Stromal cell of bone marrow (primary cell): ENCODE measurements at regions not wholly inside any gene's neighbourhood (a gene's known extent, or its start where the extent isn't known, plus 50 kb on each side); places are given as distances from the start of the nearest gene placed in this dataset.
"Not testable (repeated sequence)": the region's sequence is repeated elsewhere in the genome, so short reads cannot be mapped to it uniquely, and the experiment has no call there.

Experiments
- DNase-seq: peaks from one replicate; pipeline ENCODE4 v3.0.0-alpha.2; 2012; ENCODE audit warnings: low read depth

DNA sequence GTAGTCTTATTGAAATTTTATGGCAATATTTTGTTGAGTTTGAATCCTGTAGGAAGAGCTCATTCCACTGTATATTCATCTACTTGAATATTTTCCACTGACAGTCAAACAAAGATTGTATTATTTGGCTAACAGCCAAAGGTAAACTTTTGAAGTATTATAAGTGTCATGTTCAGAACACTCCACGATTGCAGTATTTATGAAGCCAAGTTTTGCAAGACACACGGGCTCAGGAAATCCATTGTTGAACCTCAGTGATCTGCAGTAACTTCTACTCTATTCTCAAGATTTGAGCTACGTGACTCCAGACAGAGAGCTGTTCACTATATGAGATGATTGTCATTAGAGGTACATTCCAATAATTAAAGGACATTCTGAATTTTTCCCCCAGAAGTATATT, 302.7 kb upstream of the ADGRL3 start:
- no peak for DNase-seq

DNA sequence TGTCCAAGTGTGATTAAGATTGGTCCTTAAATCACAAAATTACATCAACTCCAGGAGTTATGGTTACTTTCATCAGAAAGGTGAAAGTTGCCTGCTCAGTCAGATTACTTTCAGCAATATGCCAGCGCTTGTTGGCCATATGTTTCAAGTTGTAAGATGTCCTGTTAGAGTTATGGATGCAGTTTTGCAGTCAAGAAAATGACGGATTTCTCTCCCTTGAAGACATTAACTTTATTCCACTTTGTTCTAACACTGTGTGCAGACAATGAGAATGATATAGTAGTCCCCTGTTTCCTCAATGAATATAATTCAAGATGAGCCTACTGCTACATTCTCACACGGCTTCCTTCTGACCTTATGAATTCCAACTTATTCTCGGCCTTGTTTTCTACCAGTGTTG, 295.0 kb upstream of the ADGRL3 start:
- no peak for DNase-seq

GRCh38 chr4:60911127-60911526, 289.0 kb upstream of the ADGRL3 start:
- no peak for DNase-seq

DNA sequence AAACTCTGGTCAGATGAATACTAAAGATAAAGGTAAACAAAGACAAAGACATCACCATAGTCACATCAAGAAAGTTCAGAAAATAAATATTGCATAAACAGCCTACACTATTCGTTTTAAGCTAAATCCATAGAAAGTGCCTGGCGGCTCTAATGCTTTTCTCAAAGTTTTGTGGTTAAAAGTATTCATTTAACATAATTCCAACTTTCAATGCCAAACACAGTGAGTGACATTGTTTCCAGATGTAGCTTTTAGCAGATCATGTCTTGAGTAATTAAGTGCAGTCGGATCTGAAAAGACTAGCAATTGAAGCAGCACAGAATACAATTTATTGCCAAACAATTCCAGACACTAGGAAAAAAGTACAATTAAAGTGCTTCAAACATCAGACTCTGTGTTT, 287.1 kb upstream of the ADGRL3 start:
- DNase-seq: no peak

DNA sequence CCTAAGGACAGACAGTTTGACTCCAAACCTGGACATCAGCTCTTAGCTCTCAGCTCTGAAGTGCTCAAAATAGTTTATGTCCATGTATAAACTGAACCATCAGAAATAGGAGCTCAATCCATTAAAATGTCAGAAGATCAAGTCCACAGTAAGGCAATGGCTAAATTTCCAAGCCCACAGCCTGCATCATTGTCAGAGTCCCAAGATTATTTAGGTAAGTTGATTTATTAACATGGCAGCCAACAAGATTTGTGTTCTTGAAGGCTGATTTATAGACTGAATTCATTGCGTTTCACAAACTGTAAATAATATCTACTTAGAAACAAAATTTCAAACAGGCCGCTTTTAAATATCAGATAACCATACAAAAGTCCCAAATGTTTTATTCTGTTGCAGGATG, 286.5 kb upstream of the ADGRL3 start:
- DNase-seq: no peak

- DNase-seq: not testable (repeated sequence)
Measured at GRCh38 chr4:60921735-60922134, 278.4 kb upstream of the ADGRL3 start.

DNA sequence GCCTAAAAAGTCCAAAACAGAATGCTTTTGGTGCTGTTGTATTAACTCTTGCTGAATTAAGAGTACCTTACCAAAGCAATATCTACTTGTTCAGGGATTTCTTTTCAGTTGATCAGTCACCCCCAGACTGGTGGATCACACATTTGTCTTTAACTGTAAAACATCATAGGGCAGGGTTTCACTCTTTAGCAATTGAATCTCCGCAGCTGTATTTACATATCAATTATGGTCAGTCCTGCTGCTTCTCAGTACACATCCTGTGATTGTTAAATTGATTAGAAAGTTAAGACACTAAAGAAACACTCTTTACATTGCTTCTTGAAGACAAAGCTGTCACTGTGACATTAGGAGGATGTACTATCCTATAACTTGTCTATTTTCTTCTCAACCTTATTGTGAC, 277.1 kb upstream of the ADGRL3 start:
- no peak for DNase-seq

GRCh38 chr4:60926624-60927023, 273.5 kb upstream of the ADGRL3 start:
- DNase-seq: no peak

DNA sequence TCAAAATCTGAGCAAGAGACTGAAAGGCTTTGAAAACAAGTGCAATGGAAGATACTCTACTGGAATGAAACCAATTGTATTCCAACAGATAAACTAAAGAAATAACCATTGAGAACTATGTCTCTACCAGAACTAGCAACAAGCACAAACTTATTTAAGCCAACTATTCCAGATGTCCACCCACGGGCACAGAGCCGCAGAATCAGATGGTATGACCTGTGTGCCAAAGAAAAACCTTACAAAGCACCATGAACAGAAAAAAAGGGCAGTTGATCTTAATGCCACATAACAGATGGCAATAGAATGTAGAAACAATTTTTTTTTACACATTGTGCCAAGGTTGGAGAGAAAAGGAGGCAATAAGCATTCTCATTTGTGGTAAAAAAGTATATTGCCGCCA, 269.3 kb upstream of the ADGRL3 start:
- DNase-seq: no peak

DNA sequence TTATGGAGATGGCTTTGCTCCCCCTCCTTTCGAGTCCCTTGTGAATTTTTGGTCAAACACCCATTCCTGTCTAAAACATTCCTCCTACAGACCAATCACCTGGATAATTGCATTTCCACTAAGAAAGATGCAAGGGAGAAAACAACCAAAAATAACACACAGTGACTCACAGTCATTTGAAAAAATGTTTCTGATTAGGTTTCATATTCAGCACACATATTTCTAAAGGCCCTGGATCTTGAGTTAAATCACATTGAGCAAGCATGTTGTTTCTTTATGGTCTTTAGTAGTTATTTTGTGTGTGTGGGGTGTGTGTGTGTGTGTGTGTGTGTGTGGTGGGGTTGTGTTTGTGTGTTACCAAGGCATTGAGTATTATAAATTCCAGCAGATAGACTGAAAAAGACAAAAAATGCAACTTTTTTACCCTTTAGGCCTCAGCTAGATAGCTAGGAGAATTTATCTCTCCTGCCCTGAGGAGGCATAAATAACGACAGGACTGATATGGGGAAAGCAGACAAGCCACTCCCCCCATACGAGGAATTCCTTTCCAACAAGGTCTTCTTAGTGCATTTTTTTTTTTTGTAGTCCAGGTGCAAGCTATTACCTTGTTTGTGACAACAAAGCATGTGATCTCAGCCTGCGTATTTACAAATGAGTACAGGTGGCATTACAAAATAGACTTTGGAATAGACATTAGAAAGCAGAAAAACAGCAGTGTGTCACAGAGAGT, 265.4 kb upstream of the ADGRL3 start:
- DNase-seq: peak; percentile 1

DNA sequence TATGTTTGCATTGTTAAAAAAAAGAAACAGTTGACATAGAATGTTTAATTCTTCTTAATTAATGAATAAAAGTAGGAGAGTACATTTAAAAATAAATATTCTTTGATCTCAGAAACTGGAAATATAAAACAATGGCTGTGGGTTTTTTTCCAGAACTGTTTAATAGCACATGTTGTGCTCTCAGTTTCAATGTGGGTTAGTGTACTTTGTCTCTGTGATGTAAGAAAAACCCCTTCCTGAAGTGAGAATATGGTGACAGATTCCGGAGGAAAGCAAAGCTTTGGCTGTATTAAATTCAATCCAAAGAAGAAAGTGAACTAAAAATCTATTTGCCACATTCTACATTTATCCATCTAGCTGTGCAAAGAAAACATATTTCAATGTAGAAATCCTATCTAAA, 261.9 kb upstream of the ADGRL3 start:
- DNase-seq: no peak

GRCh38 chr4:60938621-60939020, 261.5 kb upstream of the ADGRL3 start:
- DNase-seq: no peak

GRCh38 chr4:60944060-60944459, 256.1 kb upstream of the ADGRL3 start:
- no peak for DNase-seq

DNA sequence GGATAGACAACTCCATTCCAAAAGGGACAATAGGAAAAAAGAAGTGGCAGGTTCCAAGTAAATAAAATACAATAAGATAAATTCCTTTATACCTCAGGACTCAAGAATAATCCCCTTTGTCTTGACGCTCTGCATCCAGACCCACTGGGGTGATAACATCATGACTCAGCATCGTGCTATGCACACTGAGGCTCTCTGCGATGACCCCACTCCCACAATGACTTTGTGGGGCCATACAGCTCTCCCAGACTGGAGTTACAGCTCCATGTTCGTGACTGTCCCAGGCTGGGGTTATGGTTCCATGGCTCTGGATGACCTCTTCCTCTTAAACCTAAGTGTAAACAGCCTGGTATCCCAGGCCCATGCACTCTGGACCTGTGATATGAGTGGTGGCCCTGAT, 254.5 kb upstream of the ADGRL3 start:
- DNase-seq: no peak

DNA sequence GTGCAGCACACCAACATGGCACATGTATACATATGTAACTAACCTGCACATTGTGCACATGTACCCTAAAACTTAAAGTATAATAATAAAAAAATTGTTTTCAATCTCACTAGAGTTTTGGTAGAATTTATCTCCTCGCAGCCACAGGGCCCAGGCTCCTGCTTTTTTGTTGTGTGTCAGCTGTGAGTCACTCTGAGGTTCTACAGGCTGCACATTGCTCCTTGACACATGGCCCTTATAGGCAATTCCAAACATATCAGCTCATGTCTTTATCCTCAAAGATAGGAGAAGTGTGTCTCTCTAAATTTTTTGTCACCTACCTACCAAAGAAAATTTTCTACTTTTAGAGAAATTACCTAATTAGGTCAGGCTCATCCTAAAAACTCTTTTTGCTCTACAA, 252.1 kb upstream of the ADGRL3 start:
- DNase-seq: no peak

- DNase-seq: no peak
Measured at GRCh38 chr4:60952921-60953320, 247.2 kb upstream of the ADGRL3 start.

DNA sequence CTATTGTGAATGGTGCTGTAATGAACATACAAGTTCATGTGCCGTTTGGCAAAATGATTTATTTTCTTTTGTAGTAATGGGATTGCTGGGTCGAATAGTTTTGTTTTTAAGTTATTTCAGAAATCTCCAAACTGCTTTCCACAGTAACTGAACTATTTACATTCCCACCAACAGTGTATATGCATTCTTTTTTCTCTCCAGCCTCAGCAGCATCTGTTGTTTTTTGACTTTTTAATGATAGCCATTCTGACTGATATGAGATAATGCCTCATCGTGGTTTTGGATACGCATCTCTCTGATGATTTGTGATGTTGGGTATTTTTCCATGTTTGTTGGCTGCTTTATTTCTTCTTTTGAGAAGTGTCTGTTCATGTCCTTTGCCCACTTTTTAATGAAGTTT, 246.3 kb upstream of the ADGRL3 start:
- no peak for DNase-seq

- no peak for DNase-seq
Measured at GRCh38 chr4:60962286-60962685, 237.8 kb upstream of the ADGRL3 start.

DNA sequence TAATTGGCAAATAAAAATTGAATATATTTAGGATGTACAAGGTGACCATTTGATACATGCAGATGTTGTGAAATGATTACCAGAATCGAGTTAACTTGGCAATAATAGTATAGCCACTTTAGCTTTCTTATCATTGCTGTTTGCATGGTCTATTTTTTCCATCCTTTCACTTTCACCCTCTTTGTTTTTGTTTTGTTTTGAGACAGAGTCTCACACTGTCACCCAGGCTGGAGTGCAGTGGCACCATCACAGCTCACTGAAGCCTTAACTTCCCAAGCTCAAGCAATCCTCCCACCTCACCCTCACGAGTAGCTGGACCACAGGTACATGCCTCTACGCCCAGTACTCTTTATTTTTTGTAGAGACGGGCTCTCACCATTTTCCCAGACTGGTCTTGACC, 218.6 kb upstream of the ADGRL3 start:
- no peak for DNase-seq

DNA sequence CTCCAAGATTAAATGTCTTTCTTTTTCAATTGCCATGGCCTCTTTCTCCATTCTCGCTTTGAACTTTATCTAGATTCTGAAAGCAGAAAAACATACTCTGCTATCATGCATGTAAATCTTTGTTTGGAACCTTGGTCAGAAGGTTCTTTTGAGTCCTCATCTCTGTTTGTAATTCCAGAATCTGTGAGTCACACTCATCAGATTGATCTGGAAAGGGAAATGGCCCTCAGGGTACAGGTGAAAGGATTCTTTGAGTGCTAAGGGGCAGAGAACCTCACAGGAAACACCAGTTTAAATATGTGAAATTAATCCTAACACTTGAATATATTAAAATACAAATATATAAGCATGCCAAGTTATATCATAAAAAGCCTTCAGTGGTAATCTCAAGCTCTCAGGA, 211.0 kb upstream of the ADGRL3 start:
- no peak for DNase-seq

DNA sequence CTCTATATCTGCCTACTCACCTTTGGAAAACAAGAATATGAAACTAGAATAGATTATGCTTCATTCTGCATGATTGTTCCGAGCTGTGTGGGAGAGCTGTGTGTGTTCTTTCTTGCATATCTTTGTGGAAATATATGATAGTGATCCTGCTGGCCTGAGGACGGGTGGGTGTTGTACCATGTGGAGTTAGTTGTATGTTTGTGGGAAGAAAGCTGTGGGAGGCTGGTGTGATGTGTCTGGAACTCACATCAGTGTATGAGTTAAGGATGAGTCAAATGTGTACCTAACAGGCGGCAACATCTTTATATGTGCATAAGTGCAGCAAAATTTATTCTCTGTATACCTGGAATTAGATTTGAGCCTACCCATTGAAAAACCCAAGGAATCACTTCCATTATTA, 208.1 kb upstream of the ADGRL3 start:
- no peak for DNase-seq

- DNase-seq: no peak
Measured at GRCh38 chr4:61003301-61003700, 196.8 kb upstream of the ADGRL3 start.

- no peak for DNase-seq
Measured at GRCh38 chr4:61004651-61005170, 195.4 kb upstream of the ADGRL3 start.

DNA sequence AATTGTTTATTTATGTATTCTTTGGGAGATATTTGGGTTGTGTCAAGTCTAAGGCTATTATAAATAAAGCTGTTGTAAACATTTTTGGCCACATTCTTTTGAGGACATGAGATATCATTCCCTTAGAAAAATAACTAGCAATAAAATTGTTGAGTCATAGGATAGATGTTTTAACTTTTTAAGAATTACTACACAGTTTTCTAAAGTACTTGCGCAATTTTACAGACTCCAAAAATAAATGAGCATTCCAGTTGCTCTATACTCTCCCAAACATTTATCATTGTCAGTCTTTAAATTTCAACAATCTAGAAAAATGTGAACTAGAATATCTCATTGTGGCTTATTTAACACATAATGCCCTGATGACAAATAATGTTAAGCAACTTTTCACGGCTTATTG, 189.1 kb upstream of the ADGRL3 start:
- no peak for DNase-seq
